Midbrain (tissue), 1 donor: ENCODE measurements at regions not wholly inside any gene's neighbourhood (a gene's known extent, or its start where the extent isn't known, plus 50 kb on each side); places are given as distances from the start of the nearest gene placed in this dataset.

Experiments used
- DNase-seq: peaks from one replicate; lab custom pipeline; 2025; lab: John Stamatoyannopoulos, UW

GRCh38 chr10:8543361-8544056 is 489.0 kb downstream of the GATA3 start:
- DNase-seq, result no peak

DNA sequence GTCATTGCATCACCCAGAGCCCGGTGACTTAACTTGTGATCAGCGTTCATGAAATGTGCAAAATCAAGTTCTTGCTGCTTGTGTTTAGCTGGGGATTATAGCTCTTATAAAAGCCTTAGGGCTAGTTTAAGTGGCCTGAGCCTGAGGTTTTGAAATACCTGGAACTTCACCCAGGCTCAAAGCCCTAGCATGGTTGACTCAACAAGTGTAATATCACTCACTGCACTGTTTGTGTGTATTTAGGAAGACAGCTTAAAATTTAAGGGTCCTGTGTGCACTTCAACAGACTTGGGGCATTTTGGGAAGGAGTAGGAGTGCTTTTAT is 489.5 kb downstream of the GATA3 start:
- no peak for DNase-seq

DNA sequence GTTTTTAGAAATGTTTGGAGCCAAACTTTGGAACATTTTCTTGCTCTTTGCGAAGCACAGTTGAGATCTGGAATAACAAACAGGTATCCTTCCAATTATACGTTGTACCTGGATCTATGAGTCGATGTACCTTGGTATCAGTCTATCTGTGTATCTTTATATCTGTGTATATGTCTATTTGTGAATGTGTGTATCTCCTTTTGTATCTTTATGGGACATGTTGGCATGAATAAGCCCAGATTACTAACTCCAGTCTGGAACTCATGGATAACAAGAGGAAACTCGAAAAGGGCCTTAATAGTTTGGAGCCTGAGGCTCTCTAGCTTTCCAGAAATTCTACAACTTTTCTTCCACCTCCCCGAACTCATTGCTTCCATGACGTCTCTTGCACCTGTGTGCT is 490.0 kb downstream of the GATA3 start:
- DNase-seq, result no peak

DNA sequence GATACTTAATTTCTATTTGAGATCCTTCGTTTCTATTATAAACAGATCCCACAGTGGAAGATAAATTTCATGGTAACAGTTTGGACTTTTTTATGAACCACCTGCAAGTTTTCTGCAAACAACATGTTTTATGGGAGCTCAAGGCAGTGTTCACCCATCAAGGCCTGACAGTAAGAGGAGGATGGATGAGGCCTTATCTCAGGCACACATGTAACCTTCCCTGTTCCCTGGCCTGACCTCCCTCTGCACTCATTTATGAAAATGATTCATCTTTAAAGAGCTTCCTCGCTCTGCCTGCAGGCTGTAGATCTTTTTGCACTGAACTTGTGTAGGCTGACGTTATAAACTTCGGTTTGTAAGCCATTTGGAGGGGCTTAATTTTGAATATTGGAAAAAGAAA is 500.1 kb downstream of the GATA3 start:
- no peak for DNase-seq

GRCh38 chr10:8556321-8556720 is 501.8 kb downstream of the GATA3 start:
- DNase-seq, result no peak

DNA sequence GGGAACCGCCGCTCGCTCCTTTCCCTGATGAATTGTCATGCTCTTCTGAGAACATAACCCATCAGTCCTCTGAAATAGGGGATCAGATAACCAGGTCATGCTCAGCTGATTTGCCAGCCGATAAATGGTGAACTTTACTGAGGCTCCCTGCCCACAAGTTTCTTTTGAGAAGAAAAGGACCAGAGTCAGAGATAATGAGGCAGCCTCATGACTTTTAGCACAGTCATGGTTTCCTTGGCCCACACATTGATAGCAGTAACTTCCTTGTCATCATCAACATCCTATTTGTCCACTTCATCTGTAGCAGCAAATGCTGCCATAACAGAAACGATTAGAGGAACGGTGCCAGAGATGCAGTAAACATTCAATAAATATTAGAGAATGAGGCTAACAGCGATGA is 509.0 kb downstream of the GATA3 start:
- no peak for DNase-seq

- DNase-seq, result no peak
Observed at GRCh38 chr10:8566737-8567136, 512.2 kb downstream of the GATA3 start.

DNA sequence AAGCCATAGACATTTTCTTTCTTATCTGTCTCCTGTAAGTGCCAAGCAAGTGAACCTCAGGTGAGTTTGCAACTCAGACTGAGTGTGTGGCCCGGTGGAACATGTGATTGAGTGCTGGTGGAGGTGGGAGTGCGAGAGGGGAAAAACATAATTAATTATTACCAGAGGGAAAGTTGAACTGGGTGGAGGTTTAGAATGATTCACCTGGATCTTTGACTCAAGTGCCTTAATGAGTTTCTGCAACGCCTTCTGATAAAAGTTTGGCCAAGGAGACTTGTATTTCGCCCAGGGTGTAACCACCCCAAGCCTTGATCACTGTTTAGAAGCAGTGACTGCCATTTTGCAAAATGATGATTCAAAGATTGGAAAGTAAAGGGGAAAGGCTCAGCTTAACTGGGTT is 513.9 kb downstream of the GATA3 start:
- no peak for DNase-seq

DNA sequence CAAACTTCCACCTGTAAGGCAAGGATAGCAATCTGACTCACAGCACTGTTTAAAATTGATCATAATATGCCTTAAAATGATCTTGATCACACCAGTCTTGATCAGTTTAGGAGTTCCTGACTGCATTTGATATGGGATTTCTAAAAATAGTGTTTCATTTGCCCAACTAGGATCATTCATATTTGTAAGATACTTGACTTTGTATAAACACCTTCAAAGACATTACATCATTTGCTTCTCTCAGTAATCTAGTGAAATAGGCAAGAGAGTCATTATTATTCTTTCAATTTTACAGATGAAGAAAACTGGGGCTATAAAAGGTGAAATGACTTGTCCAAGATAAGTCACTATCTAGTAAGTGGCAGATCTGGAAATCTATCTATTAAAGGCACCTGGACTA is 521.1 kb downstream of the GATA3 start:
- no peak for DNase-seq

- no peak for DNase-seq
Observed at GRCh38 chr10:8576281-8576680, 521.8 kb downstream of the GATA3 start.

DNA sequence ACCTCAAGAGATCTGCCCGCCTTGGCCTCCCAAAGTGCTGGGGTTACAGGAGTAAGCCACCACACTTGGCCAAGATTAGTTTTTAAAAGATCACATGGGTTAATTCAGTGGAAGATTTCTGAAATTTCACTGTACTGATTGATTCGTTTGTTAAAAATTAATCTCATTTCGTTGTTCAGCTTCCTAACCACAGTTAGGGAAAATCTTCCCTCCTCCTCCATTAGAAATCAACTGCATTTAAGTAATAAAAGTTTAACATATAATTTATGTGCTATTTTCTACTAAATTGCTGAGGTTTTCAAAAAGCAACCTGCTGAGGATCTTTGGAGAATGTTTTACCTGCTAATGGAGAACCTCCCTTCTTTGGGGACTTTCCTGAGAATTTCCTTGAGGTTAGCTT is 522.4 kb downstream of the GATA3 start:
- DNase-seq, result no peak

GRCh38 chr10:8577686-8578085 is 523.2 kb downstream of the GATA3 start:
- no peak for DNase-seq

DNA sequence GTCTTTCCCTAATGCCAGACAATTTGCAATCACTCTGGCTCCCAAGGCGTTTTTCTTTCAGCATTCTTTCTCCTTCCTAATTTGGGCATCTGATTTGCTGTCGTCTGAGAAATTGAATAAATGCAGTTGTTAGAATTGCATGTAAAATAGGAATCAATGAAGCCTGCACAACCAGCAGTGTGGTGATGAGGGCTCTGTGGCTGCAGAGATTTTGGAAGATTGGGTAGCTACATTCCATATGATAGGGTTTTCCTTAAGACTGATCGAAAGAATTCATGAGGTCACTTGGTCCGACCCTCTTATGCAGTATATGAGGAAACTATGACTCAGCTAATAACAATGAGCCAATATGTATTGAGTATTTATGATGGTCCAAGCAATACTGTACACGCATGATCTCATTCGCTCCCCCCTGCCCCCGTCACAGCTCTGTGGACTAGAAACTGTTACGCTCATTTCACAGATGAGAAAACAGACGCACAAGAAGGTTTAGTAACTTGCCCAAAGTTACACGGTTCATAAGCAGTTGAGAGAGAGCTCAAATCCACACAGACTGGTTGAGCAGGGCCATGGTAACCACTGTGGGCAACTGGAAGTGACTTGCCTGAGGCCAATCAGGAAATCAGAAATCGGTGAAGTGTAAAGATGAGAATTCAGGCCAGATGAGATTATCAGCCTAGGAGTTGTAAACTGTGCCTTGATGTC is 527.2 kb downstream of the GATA3 start:
- DNase-seq, result no peak

DNA sequence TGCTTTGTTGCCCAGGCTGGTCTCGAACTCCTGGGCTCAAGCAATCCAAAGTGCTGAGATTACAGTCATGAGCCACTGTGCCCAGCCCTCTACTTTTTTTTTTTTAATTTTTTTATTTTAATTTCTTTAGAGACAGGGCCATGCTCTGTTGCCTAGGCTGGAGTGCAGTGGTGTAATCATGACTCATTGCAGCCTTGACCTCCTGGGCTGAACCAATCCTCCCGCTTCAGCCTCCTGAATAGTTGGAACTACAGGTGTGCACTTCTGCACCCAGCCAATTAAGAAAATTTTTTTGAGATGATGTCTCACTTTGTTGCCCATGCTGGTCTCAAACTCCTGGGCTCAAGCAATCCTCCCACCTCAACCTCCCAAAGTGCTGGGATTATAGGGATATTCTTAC is 528.6 kb downstream of the GATA3 start:
- no peak for DNase-seq

DNA sequence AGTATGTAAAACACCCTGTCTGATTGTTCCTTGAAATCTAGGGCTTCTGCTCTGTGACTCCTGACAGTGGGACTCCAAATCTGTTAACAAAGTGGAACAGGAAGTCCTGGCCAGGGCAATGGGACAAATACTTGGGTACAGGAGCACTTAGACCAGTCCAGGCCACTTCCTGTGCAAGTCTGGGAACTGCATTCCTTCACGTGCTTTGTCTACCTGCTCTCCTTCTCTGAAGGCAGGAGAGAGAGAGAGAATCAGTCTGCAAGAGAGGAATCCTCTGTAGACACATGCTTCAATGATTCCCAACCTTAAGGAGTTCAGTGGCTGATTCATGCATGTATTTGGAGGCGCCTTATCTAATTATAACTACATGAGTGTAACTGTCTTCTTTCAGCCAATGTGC is 530.2 kb downstream of the GATA3 start:
- no peak for DNase-seq

- no peak for DNase-seq
Observed at GRCh38 chr10:8586504-8586903, 532.0 kb downstream of the GATA3 start.

DNA sequence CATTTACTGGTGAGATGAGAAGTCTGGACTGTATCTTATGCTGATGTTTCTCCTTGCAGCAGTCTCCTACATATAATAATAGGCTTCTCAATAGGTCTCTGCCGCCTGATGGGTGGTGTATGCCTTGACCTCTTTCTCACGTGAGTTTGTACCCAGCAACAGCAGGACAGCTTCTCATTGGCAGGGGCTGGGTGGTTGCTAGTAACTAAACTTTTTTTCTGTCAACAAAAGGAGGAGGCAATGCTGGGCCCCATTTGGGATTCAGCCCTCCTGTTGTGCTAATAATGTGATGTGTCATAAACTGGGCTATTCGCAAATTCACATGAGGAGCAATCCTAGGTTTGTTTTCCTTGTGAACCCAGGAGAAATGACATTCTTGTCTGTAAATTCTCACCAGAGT is 533.6 kb downstream of the GATA3 start:
- DNase-seq, result no peak

- DNase-seq, result no peak
Observed at GRCh38 chr10:8590518-8590917, 536.0 kb downstream of the GATA3 start.

DNA sequence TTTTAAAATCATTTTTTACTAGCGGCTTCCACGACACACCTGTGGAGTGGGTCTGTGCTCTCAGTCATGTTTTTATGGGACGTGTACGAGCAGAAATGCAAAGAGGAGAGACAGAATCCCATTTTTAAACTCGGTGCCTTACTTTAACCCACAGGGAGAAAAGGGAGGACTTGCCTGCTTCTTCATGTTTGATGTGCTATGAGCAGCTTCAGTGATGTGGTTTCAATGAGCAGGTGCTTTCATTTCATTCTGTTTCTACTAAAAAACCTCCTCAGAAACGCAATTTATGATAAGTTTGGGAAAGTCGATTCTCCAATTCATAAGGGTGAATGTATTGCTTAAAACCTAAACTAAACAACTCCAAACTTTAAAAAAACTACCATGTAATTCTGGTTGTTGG is 537.2 kb downstream of the GATA3 start:
- DNase-seq, result no peak

- DNase-seq, result no peak
Observed at GRCh38 chr10:8594176-8594575, 539.7 kb downstream of the GATA3 start.

DNA sequence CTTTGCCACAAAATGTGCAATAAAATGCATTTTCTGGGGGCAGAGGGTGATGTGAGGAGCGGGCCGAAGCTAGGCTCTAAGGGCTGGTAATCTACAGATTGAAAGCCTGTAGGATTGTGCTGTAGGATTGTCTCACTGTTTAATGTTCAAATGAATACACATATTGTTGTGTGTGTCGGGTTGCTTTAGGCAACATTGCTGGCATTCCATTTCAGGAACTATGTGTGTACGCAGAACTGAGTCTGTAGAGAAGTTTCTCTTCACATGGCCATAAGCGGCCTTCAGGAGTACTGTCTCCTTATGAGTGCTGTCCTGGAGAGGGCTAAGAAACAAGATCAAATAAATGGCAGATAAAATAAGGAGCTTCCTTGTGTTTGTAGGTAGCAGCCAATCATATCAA is 540.2 kb downstream of the GATA3 start:
- no peak for DNase-seq

DNA sequence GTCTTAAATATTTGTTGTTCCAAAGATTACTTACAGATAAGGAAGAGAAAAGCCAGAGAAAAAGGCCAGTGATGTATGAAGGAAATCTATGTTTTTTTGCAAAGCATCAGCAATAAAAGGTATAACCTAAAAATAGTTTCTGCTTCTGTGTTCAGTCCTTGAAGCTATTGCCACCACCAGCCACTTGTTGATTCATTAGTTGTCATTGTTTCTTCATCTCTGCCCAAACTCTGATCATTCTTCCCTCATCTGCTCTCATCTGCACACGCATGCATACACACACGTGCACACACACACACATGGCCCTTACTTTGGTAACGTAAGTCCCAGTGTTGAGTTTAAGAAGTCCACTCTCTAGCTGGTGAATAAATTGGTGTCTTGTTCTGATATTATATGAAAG is 540.7 kb downstream of the GATA3 start:
- no peak for DNase-seq

DNA sequence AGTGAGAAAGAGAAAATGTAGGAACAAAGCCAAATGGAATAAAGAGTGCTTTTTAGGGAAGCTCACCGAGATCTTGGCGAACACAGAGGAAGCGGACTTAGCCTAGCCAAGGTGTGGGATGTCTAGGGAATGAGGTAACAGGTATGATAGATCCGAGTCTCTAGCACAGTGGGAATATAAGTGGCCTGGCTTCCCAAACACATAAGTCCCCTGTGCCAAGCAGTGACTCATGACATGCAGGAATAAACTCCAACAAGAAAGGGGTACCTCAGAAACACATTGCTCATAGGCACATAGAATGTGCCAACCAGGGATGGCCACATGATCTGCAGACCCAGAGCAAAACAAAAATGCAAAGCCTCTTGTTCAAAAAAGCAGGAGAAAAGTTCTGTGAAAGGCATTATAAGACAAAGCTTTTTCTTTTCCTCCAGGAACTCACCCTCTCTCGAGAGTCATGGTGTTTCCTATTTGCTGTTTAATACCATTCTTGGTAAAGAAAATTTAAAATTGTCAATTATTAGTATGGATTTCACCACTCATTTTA is 542.5 kb downstream of the GATA3 start:
- DNase-seq, result no peak

GRCh38 chr10:8600192-8600591 is 545.7 kb downstream of the GATA3 start:
- DNase-seq, result no peak
